ENCODE measurements at regions not wholly inside any gene's neighbourhood (a gene's known extent, or its start where the extent isn't known, plus 50 kb on each side); places are given as distances from the start of the nearest gene placed in this dataset.

- no peak for DNase-seq (ENCODE audit: low spot score)
Observed at GRCh38 chrX:99095965-99096635, 1314.0 kb downstream of the PCDH19 start.

GRCh38 chrX:99091459-99091858, 1318.6 kb downstream of the PCDH19 start:
- no peak for DNase-seq (ENCODE audit: low spot score)

- no peak for DNase-seq (ENCODE audit: low spot score)
Observed at GRCh38 chrX:99078301-99078700, 1331.8 kb downstream of the PCDH19 start.

DNA sequence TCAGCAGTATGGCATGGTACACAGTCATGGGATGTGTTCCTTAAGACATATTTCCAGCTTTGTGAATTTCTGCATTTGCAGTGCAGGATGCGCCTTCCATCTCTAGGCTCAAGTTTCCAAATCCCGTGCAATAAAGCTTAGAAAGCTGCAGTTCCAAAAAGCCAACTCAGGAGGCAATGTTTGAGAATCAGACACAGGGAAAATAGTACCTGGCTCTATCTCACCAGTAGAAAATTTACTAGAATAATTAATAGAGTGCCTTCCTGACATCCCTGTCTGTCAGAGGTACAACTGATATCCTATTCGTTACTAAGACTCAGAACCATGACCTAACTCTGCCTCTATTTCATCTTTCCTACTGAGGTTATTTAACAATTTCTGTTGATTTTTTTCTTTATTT, 1333.0 kb downstream of the PCDH19 start:
- DNase-seq (ENCODE audit: low spot score): no peak

DNA sequence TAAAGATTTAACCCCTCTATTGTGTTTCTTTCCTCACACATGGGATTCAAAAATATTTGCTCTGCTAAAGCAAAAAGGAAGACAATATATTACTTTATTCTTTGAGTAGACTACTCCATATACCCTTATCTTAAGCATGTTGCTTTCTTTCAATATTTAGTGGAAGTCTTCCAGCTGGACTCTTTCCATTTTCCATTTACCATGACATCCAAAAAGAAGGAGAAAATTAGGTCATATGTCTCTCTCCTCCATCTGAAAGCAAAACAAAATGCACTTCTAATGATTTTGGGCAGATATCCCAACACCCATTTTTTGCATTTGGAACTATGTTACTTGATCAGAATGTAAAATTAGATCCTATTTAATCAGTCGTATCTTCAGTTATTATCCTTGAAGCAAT, 1336.5 kb downstream of the PCDH19 start:
- no peak for DNase-seq (ENCODE audit: low spot score)

- DNase-seq (ENCODE audit: low spot score): no peak
Observed at GRCh38 chrX:99051639-99052038, 1358.4 kb downstream of the PCDH19 start.

GRCh38 chrX:99033226-99033901, 1376.7 kb downstream of the PCDH19 start:
- no peak for DNase-seq (ENCODE audit: low spot score)

DNA sequence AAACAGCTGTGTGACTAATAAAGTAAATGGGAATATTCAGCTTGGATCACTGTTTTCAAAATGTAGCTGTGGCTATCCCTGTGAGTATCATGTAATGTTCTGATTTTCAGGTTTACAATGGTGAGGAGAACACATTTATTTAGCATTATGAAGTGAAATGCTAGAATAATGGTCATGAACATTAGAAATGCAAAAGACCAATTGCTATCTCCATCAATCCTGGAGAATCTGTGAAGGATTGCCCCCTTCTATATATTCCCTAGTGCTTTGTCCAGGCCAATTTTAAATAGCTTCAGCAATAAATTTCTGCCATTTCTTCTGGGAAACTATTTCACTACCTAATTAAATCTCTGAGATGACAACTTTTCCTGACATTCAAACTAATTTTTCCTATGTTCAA, 1399.1 kb downstream of the PCDH19 start:
- no peak for DNase-seq (ENCODE audit: low spot score)

GRCh38 chrX:99001286-99001685, 1408.8 kb downstream of the PCDH19 start:
- no peak for DNase-seq (ENCODE audit: low spot score)

DNA sequence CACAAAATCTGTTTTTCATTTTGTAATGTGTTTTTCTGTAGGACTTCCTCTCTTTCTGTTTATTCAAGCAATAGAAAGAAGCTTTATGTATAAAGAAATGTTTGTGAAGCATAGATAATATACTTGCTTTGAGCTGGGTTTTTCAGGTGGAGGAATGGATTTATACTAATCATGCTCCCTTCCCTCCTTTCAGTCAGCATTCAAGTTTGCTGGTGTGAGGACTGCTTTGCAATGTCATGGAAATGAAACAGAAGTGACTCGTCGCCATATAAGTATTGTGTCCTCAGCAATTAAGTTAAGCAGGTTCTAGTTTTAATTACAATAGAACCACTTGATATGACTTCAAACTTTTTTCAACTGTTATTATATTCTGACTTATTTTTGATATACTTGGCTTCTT, 1447.1 kb downstream of the PCDH19 start:
- no peak for DNase-seq (ENCODE audit: low spot score)

DNA sequence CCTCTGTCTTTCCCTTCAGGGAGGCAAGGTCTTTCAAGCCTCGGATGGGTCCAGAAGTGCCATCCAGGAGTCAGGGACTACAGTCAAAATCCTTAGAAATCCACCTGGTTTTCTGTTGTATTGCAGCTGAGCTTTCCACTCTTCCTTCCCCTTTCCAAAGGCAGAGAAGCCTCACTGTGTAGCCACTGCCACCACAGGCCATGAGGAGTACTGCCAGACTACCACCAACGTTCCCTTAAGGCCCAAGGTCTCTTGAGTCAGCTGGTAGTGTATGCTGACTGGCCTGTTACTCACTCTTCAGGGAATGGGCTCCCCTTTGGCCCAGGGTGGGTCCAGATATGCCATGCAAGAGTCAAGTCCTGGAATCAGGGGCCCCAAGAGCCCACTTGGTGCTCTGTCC, 1454.1 kb downstream of the PCDH19 start:
- DNase-seq (ENCODE audit: low spot score): peak; percentile 3

GRCh38 chrX:98939456-98939855, 1470.6 kb downstream of the PCDH19 start:
- no peak for DNase-seq (ENCODE audit: low spot score)

DNA sequence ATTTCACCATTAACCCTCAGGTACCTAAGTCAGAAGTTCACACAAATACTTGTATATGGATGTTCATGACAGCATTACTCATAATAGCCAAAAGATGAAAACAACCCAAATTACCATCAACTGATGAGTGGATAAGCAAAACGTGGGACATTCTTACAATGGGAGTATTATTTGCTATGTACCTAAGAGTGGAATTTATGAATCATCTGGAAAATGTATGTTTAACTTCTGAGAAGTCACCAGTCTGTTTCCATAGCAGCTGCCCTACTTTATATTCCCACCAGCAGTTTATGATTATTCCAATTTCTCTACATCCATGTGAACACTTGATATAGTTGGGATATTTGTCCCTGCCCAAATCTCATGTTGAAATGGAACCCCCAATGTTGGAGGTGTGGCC, 1478.9 kb downstream of the PCDH19 start:
- DNase-seq (ENCODE audit: low spot score): no peak

GRCh38 chrX:98924511-98924910, 1485.6 kb downstream of the PCDH19 start:
- no peak for DNase-seq (ENCODE audit: low spot score)

- DNase-seq (ENCODE audit: low spot score): no peak
Observed at GRCh38 chrX:98897191-98897590, 1512.9 kb downstream of the PCDH19 start.

DNA sequence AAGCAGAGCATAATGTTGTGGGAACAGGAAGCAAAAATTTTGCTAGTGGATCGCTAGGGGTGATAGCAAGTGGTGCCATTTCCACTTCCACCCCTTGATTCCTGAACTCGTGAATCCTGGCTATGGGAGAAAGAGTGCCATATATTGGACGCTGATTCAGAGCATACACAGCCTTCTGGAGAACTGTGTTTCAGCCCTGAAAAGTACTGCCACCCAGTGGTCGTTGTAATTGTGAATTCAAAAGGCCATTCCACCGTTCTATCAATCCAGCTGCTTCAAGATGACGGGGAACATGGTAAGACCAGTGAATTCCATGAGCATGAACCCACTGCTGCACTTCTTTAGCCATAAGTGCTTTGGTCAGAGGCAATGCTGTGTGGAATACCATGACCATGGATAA, 1559.4 kb downstream of the PCDH19 start:
- peak; percentile 21 for DNase-seq (ENCODE audit: low spot score)

All from H4 (cell line).